ENCODE measurements at regions not wholly inside any gene's neighbourhood (a gene's known extent, or its start where the extent isn't known, plus 50 kb on each side); places are given as distances from the start of the nearest gene placed in this dataset.

DNA sequence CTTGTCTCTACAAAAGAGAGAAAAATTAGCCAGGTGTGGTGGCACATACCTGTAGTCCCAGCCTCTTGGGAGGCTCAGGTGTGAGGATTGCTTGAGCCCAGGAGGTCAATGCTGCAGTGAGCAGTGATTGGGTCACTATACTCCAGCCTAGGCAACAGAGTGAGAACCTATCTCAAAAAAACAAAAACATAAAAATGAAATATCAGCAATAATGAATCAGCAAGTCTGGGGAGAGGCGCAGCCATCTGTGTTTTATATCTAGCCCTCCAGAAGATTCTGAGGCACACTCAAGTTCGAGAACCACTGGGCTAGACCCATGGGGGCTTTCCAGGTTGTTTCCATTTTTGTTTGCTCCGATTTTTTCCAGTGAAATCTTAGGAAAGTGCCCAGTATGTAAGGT, 88.1 kb upstream of the BCL6 start:
- ChIA-PET POLR2A (no interaction called here), CTCF (interaction anchor here (0.6 kb wide), 1 partner anchor 22 kb away, joined by 3 read pairs; no protein-coding TSS in a partner anchor)
- Histone ChIP-seq H3K27me3 (ENCODE audit: control insufficient read depth, insufficient read depth, low read length) (no peaks in the 10 kb centered on the region), H3K4me1 (ENCODE audit: control insufficient read depth, insufficient read depth, low read length) (no peaks in the 10 kb centered on the region), H3K9me3 (ENCODE audit: control insufficient read depth, insufficient read depth, low read depth, low read length) (no peaks in the 10 kb centered on the region), H3K27ac (ENCODE audit: low read length) (no peak overlapping the region), H3K36me3 (ENCODE audit: control insufficient read depth, insufficient read depth, low read length) (no peaks in the 10 kb centered on the region), H3K4me3 (ENCODE audit: low read depth in 2 of 2, low read length in 2 of 2) (no peak overlapping the region)
- intact Hi-C loops (cut with micrococcal nuclease; ENCODE audit: unreplicated experiment), result no loop called here
- TF ChIP-seq CTCF (IDR thresholded peaks at IDR 0.05) (no peak), SIN3A (IDR thresholded peaks at IDR 0.05; ENCODE audit: borderline replicate concordance, insufficient read depth, low read depth, low read length) (no peak), POLR2AphosphoS5 (IDR thresholded peaks at IDR 0.05; ENCODE audit: low read depth, low read length) (no peak), REST (IDR thresholded peaks at IDR 0.05; ENCODE audit: insufficient read depth in 1 of 2, low read depth in 2 of 2, low read length in 1 of 2) (no peak), TCF7L2 (IDR thresholded peaks at IDR 0.05; ENCODE audit: low read depth, low read length) (no peak)
- DNase-seq (ENCODE audit: low read depth, low spot score) (no peak), ATAC-seq (no peak)
- in situ Hi-C loops (cut with HindIII; ENCODE audit: low pct_unique_long_range_greater_than_20kb, low sequenced_read_pairs), result no loop called here
- BruUV-seq (replicated peaks), result no TSS peak

DNA sequence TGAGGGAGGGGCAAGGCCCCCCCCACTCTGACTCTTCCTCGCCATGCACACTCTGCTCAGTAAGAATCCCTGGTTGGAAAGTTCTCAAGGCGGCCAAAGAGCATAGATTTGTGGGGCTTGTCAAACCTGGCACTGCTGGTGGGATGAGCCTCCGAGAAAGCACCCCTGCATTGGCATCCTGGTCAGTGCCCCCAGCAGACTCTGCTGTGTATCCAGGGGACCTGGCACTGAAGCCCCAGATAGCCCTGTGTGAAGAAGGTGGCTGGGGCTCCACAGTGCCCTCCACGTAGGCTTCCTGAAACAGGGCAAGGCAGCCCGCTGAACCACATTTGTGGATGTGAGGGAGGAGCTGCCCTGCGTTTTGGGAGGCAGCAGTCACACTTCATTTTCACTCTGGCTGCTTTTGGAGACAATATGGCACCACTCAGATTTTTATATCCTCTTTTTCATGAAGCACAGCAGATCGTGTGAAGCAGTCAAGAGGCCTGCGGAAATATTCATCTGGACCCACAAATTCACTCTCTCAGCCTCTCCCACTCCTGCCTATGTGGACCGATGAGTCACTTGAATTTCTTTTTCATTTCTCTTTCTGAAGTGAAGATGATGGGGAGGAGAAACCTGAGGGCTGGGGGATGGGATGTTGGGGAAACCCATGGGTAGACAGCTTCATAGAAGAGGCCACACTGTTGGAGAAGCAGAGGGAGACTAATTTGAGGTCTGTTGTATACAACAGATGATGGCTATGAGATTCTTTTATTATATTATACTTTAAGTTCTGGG, 88.7 kb upstream of the BCL6 start:
- Histone ChIP-seq H3K27me3 (ENCODE audit: control insufficient read depth, insufficient read depth, low read length) (no peaks in the 10 kb centered on the region), H3K27ac (ENCODE audit: low read length) (no peak overlapping the region), H3K36me3 (ENCODE audit: control insufficient read depth, insufficient read depth, low read length) (no peaks in the 10 kb centered on the region), H3K9me3 (ENCODE audit: control insufficient read depth, insufficient read depth, low read depth, low read length) (no peaks in the 10 kb centered on the region), H3K4me1 (ENCODE audit: control insufficient read depth, insufficient read depth, low read length) (no peaks in the 10 kb centered on the region), H3K4me3 (ENCODE audit: low read depth in 2 of 2, low read length in 2 of 2) (no peak overlapping the region)
- ChIA-PET CTCF (no interaction called here), POLR2A (no interaction called here)
- ATAC-seq, result no peak
- DNase-seq (ENCODE audit: low read depth, low spot score), result no peak
- in situ Hi-C loops (cut with HindIII; ENCODE audit: low pct_unique_long_range_greater_than_20kb, low sequenced_read_pairs) (no loop called here), intact Hi-C loops (cut with micrococcal nuclease; ENCODE audit: unreplicated experiment) (no loop called here)
- no TSS peak for BruUV-seq (replicated peaks)
- TF ChIP-seq SIN3A (IDR thresholded peaks at IDR 0.05; ENCODE audit: borderline replicate concordance, insufficient read depth, low read depth, low read length) (no peak), TCF7L2 (IDR thresholded peaks at IDR 0.05; ENCODE audit: low read depth, low read length) (no peak), REST (IDR thresholded peaks at IDR 0.05; ENCODE audit: insufficient read depth in 1 of 2, low read depth in 2 of 2, low read length in 1 of 2) (no peak), POLR2AphosphoS5 (IDR thresholded peaks at IDR 0.05; ENCODE audit: low read depth, low read length) (no peak), CTCF (IDR thresholded peaks at IDR 0.05) (no peak)

Data from Panc1 (cell line).